MM.1S (cell line): ENCODE measurements at regions not wholly inside any gene's neighbourhood (a gene's known extent, or its start where the extent isn't known, plus 50 kb on each side); places are given as distances from the start of the nearest gene placed in this dataset.

Source experiments
- CTCF ChIP-seq: fragments of 300-600 bp; sonication (generic); IDR thresholded peaks from 2 replicates; pipeline ENCODE4 v1.5.1; 2016; ENCODE audit warnings: antibody characterized with exemption, low read length, mixed read lengths
- EZH2 ChIP-seq: fragments of 300-600 bp; sonication (generic); optimal IDR thresholded peaks from 2 replicates; pipeline ENCODE3; 2017; ENCODE audit warnings: low read depth, mild to moderate bottlenecking, antibody characterized with exemption, low read length, mixed read lengths
- EZH2phosphoT487 ChIP-seq: fragments of 300-600 bp; sonication (generic); IDR thresholded peaks from 2 replicates; pipeline ENCODE4 v1.6.1; 2018; ENCODE audit warnings: antibody characterized with exemption, low read length

GRCh38 chr4:20462426-20463175 is 210.9 kb downstream of the SLIT2 start:
- TF ChIP-seq EZH2 (no peak), CTCF (no peak), EZH2phosphoT487 (no peak)
